H1 (cell line): ENCODE measurements at regions not wholly inside any gene's neighbourhood (a gene's known extent, or its start where the extent isn't known, plus 50 kb on each side); places are given as distances from the start of the nearest gene placed in this dataset.

ENCODE experiments used
- KDM1A ChIP-seq: fragments of 200-600, 300-600 bp; sonication (generic); IDR thresholded peaks from 2 replicates; pipeline ENCODE4 v1.7.1; 2016; ENCODE audit warnings: mild to moderate bottlenecking, low read length, borderline replicate concordance
- KDM4A ChIP-seq: IDR thresholded peaks from one replicate; pipeline ENCODE4 v1.7.1; 2012; ENCODE audit warnings: low read depth, mild to moderate bottlenecking, moderate library complexity, low read length, inconsistent platforms; ENCODE audit not compliant: severe bottlenecking
- MAX ChIP-seq: IDR thresholded peaks from 2 replicates; pipeline ENCODE4 v1.6.1; 2012; ENCODE audit warnings: inconsistent platforms
- POU5F1 ChIP-seq: IDR thresholded peaks from 2 replicates; pipeline ENCODE4 v1.6.1; 2011; ENCODE audit warnings: low read depth, mild to moderate bottlenecking, low read length, moderate library complexity
- USF2 ChIP-seq: IDR thresholded peaks from 2 replicates; pipeline ENCODE4 v1.6.1; 2011; ENCODE audit warnings: low read length, improper control_type of control experiment

DNA sequence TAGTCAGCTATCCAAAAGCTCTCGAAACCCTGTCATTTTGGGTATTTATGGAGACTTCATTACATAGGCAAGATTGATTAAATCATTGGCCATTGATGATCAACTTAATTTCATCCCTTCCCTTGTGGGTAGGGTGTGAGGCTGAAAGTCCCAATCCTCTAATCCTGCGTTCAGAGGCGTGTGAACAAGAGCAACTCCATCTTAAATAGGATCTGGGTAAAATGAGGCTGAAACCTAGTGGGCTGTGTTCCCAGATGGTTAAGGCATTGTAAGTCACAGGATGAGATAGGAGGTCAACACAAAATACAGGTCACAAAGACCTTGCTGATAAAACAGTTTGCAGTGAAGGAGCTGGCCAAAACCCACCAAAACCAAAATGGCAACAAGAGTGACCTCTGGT lies 641.7 kb upstream of the GJE1 start (continued):
- TF ChIP-seq MAX = no peak
- TF ChIP-seq POU5F1 = no peak
- TF ChIP-seq USF2 = no peak
- no peak for TF ChIP-seq KDM4A
- no peak for TF ChIP-seq KDM1A
